A549 (cell line): ENCODE measurements at regions not wholly inside any gene's neighbourhood (a gene's known extent, or its start where the extent isn't known, plus 50 kb on each side); places are given as distances from the start of the nearest gene placed in this dataset.
A peak's percentile ranks its signal among the peaks of the same experiment; 100 is the strongest.

Source experiments
- ATAC-seq, 2 experiments: fragments of 200-7000 bp in 1 of 2; fragments of >200 bp in 1 of 2; cut with Nextera tagmentation in 1 of 2; cut with Tn5 transposase in 1 of 2; 3 replicates each; pipeline versions ENCODE4 v1.8.0 to v1.9.1; 2018 to 2020; ENCODE audit warnings: mild to moderate bottlenecking in 1 of 2, moderate library complexity in 1 of 2
- CTCF ChIA-PET: fragments of 300-600 bp; sonication (Branson Sonifier 250); formaldehyde crosslinking; extraction: SDS; loops from one replicate; lab custom pipeline; 2021; ENCODE audit warnings: antibody characterized with exemption, inconsistent platforms; lab: Yijun Ruan, JAX
- POLR2A ChIA-PET: fragments of 350-600 bp; formaldehyde crosslinking; extraction: SDS; loops from one replicate; lab custom pipeline; 2021; ENCODE audit warnings: antibody characterized with exemption, inconsistent platforms; lab: Yijun Ruan, JAX
- DNase-seq, 2 experiments: peaks; one replicate each; pipeline versions ENCODE4 v3.0.0 to v3.0.0-alpha.2; 2011 to 2016; ENCODE audit warnings: low read depth in 1 of 2, low spot score in 1 of 2
- FAIRE-seq: peaks from 2 replicates; lab custom pipeline; 2011; peaks lifted over from hg19 to GRCh38; lab: Jason Lieb, UNC
- H3K27ac ChIP-seq, 2 experiments: fragments of >200 bp; sonication (Bioruptor Twin); formaldehyde crosslinking; 3 replicates each; pipeline ENCODE4 v1.5.1; 2016 to 2017
- H3K4me1 ChIP-seq: fragments of >200 bp; sonication (Bioruptor Twin); formaldehyde crosslinking; 3 replicates; pipeline ENCODE4 v1.6.1; 2016
- H3K4me2 ChIP-seq: fragments of >200 bp; sonication (Bioruptor Twin); formaldehyde crosslinking; 3 replicates; pipeline ENCODE4 v1.6.1; 2016
- H3K4me3 ChIP-seq: fragments of >200 bp; sonication (Bioruptor Twin); formaldehyde crosslinking; 3 replicates; pipeline ENCODE4 v1.5.1; 2016
- H3K9me3 ChIP-seq: fragments of >200 bp; sonication (Bioruptor Twin); formaldehyde crosslinking; 3 replicates; pipeline ENCODE4 v1.6.1; 2016
- CBX2 ChIP-seq: fragments of 200-600 bp; sonication (generic); IDR thresholded peaks from 2 replicates; pipeline ENCODE4 v1.6.1; 2016; ENCODE audit warnings: low read depth, mild to moderate bottlenecking, borderline replicate concordance
- CEBPB ChIP-seq, 2 experiments: fragments of >200 bp in 1 of 2; sonication (Bioruptor Twin) in 1 of 2; formaldehyde crosslinking in 1 of 2; IDR thresholded peaks; 2 replicates each; pipeline ENCODE4 v1.6.1; 2012 to 2016
- ESRRA ChIP-seq: fragments of 150-350 bp; IDR thresholded peaks from 2 replicates; pipeline ENCODE4 v1.6.1; 2014; ENCODE audit warnings: mild to moderate bottlenecking, low read length, borderline replicate concordance
- FOSB ChIP-seq: fragments of 250-450 bp; sonication (Bioruptor Pico); IDR thresholded peaks from 2 replicates; pipeline ENCODE4 v1.5.0; 2020; ENCODE audit warnings: mild to moderate bottlenecking, moderate library complexity
- HOXB13 ChIP-seq: fragments of 250-450 bp; sonication (Bioruptor Pico); IDR thresholded peaks from 2 replicates; pipeline ENCODE4 v1.5.0; 2020; ENCODE audit warnings: low read depth, mild to moderate bottlenecking, moderate library complexity
- HOXB5 ChIP-seq: fragments of 250-450 bp; sonication (Bioruptor Pico); IDR thresholded peaks from 2 replicates; pipeline ENCODE4 v1.5.0; 2020; ENCODE audit warnings: mild to moderate bottlenecking, moderate library complexity
- MAFK ChIP-seq: fragments of 450-650 bp; IDR thresholded peaks from 2 replicates; pipeline ENCODE4 v1.6.1; 2014; ENCODE audit not compliant: partially characterized antibody
- NPAS2 ChIP-seq: fragments of 250-450 bp; sonication (Bioruptor Pico); IDR thresholded peaks from 2 replicates; pipeline ENCODE4 v1.8.0; 2022; ENCODE audit warnings: mild to moderate bottlenecking, moderate library complexity, borderline replicate concordance
- RFX5 ChIP-seq: fragments of 450-650 bp; IDR thresholded peaks from 2 replicates; pipeline ENCODE4 v1.7.1; 2014; ENCODE audit warnings: antibody characterized with exemption, mild to moderate bottlenecking, moderate library complexity
- RNF2 ChIP-seq: fragments of 200-600 bp; sonication (generic); IDR thresholded peaks from 2 replicates; pipeline ENCODE4 v1.6.1; 2016; ENCODE audit warnings: low read depth, mild to moderate bottlenecking, antibody characterized with exemption, moderate library complexity, borderline replicate concordance
- SREBF2 ChIP-seq: fragments of 450-650 bp; IDR thresholded peaks from 2 replicates; pipeline ENCODE4 v1.6.1; 2014; ENCODE audit warnings: mild to moderate bottlenecking, moderate library complexity
- ZC3H11A ChIP-seq: fragments of 450-650 bp; IDR thresholded peaks from 2 replicates; pipeline ENCODE4 v1.6.1; 2014; ENCODE audit warnings: antibody characterized with exemption, mild to moderate bottlenecking
- ZNF302 ChIP-seq: fragments of 250-450 bp; sonication (Bioruptor Pico); IDR thresholded peaks from 2 replicates; pipeline ENCODE4 v1.9.0; 2021; ENCODE audit warnings: inconsistent platforms, mild to moderate bottlenecking, moderate library complexity
- WGBS: methylation state at CpG from one replicate; pipeline ENCODE4 v1.1.6; 2017; ENCODE audit errors: missing lambda C conversion rate; 5-methylcytosine and 5-hydroxymethylcytosine counted together
- TF ChIP-seq, protein P1 (sequence below): fragments of 150-350 bp; IDR thresholded peaks from 2 replicates; pipeline ENCODE4 v1.6.1; 2014; ENCODE audit warnings: low read depth, mild to moderate bottlenecking, low read length
- TF ChIP-seq, protein P2 (sequence below): IDR thresholded peaks from 2 replicates; pipeline ENCODE4 v1.6.1; 2012; ENCODE audit warnings: low read depth, borderline replicate concordance
- TF ChIP-seq, protein P3 (sequence below): fragments of 250-450 bp; sonication (Bioruptor Pico); IDR thresholded peaks from 2 replicates; pipeline ENCODE4 v1.5.0; 2020; ENCODE audit warnings: low read depth, mild to moderate bottlenecking, moderate library complexity
- TF ChIP-seq, protein P4 (sequence below): fragments of 250-450 bp; sonication (Bioruptor Pico); IDR thresholded peaks from 2 replicates; pipeline ENCODE4 v1.5.0; 2021; ENCODE audit warnings: mild to moderate bottlenecking, moderate library complexity, borderline replicate concordance
- TF ChIP-seq, protein P5 (sequence below): fragments of >200 bp; sonication (Bioruptor Twin); formaldehyde crosslinking; IDR thresholded peaks from 2 replicates; pipeline ENCODE4 v1.6.1; 2016

DNA sequence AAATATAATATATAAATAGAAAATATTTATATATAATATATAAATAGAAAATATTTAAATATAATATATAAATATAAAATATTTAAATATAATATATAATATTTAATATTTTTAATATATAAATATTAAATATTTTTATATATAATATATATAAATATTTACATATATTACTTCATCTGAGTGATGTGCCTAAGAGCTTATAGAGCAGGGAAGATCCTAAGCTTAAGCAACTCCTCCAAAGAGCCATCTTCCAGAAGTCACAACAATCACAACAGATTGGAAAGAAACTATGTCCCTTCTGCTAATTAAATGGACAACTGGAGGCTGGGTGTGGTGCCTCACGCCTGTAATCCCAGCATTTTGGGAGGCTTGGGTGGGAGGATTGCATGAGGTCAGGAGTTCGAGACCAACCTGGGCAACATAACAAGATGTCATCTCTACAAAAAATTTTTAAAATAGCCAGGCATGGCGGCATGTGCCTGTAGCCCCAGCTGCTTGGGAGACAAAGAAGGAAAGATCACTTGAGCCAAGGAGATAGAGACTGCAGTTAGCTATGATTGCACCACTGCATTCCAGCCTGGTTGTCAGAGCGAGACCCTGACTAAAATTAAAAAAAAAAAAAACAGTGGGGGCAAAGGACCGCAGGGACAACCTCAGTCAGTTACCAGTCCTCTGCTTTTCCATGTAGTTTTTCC is 198.7 kb downstream of the SKIDA1 start (continued):
- TF ChIP-seq, protein P1, sequence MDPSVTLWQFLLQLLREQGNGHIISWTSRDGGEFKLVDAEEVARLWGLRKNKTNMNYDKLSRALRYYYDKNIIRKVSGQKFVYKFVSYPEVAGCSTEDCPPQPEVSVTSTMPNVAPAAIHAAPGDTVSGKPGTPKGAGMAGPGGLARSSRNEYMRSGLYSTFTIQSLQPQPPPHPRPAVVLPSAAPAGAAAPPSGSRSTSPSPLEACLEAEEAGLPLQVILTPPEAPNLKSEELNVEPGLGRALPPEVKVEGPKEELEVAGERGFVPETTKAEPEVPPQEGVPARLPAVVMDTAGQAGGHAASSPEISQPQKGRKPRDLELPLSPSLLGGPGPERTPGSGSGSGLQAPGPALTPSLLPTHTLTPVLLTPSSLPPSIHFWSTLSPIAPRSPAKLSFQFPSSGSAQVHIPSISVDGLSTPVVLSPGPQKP = no peak
- TF ChIP-seq RNF2 = no peak

DNA sequence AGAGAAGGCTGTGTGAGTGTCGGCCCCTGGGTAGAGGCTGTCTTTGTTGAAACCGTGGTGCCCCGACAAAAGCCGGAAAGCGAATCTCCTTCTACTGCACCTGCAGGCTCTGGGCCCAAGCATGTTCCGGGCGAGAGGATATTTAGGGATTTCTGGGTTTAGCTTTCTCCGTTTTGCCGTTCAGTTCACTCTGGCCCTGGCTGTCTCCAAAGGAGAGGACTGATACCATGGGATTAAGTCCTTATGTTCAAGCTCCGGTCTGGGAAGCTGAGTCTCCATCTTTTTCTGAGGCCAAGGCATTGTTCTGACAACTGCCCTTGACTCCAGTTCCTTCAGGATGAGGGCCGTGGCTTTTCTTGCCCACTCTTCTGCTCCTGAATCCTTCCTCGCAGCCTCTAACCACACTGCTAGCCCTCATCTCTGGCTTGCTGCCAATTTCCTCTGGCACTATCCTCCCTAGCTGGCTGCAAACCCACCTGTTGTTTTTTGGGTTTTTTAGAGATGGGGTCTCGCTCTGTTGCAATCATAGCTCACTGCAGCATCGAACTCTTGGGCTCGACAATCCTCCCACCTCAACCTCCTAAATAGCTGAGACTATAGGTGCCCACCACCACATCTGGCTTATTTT is 206.8 kb downstream of the SKIDA1 start:
- DNase-seq = no peak
- no peak for FAIRE-seq
- POLR2A ChIA-PET = interaction anchor here (1.3 kb wide), 1 partner anchor 11 kb away, joined by 4 read pairs; no protein-coding TSS in a partner anchor
- WGBS = 87% methylated on average over 15 of the region's 15 CpGs
- H3K4me1 ChIP-seq = peaks cover 53% of the 10 kb centered on the region
- CTCF ChIA-PET = interaction anchor here (0.6 to 1.9 kb wide), 5 partner anchors 30 to 597 kb away, joined by 3 to 7 read pairs (median 4); no protein-coding TSS in a partner anchor
- ATAC-seq = no peak
- TF ChIP-seq MAFK = no peak
- TF ChIP-seq RFX5 = no peak
- TF ChIP-seq HOXB13 (CRISPR knock-in tag) = no peak
- TF ChIP-seq, protein P2, sequence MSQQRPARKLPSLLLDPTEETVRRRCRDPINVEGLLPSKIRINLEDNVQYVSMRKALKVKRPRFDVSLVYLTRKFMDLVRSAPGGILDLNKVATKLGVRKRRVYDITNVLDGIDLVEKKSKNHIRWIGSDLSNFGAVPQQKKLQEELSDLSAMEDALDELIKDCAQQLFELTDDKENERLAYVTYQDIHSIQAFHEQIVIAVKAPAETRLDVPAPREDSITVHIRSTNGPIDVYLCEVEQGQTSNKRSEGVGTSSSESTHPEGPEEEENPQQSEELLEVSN = no peak
- no peak for TF ChIP-seq FOSB
- TF ChIP-seq CBX2 = no peak
- no peak for TF ChIP-seq NPAS2 (CRISPR knock-in tag)
- no peak for TF ChIP-seq CEBPB (IDR thresholded peaks at IDR 0.05)
- no peak for TF ChIP-seq HOXB5
- no peak for TF ChIP-seq ZNF302 (CRISPR knock-in tag)
- TF ChIP-seq, protein P3, sequence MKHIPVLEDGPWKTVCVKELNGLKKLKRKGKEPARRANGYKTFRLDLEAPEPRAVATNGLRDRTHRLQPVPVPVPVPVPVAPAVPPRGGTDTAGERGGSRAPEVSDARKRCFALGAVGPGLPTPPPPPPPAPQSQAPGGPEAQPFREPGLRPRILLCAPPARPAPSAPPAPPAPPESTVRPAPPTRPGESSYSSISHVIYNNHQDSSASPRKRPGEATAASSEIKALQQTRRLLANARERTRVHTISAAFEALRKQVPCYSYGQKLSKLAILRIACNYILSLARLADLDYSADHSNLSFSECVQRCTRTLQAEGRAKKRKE = no peak
- no peak for TF ChIP-seq SREBF2
- TF ChIP-seq, protein P4, sequence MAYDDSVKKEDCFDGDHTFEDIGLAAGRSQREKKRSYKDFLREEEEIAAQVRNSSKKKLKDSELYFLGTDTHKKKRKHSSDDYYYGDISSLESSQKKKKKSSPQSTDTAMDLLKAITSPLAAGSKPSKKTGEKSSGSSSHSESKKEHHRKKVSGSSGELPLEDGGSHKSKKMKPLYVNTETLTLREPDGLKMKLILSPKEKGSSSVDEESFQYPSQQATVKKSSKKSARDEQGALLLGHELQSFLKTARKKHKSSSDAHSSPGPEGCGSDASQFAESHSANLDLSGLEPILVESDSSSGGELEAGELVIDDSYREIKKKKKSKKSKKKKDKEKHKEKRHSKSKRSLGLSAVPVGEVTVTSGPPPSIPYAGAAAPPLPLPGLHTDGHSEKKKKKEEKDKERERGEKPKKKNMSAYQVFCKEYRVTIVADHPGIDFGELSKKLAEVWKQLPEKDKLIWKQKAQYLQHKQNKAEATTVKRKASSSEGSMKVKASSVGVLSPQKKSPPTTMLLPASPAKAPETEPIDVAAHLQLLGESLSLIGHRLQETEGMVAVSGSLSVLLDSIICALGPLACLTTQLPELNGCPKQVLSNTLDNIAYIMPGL (CRISPR knock-in tag) = no peak
- TF ChIP-seq, protein P5, sequence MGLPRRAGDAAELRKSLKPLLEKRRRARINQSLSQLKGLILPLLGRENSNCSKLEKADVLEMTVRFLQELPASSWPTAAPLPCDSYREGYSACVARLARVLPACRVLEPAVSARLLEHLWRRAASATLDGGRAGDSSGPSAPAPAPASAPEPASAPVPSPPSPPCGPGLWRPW = no peak
- TF ChIP-seq ZC3H11A = no peak
- H3K4me2 ChIP-seq = no peak overlapping the region
- H3K4me3 ChIP-seq = no peak overlapping the region
- H3K9me3 ChIP-seq = no peaks in the 10 kb centered on the region
- peak overlapping the region; percentile 31 to 94 for H3K27ac ChIP-seq

DNA sequence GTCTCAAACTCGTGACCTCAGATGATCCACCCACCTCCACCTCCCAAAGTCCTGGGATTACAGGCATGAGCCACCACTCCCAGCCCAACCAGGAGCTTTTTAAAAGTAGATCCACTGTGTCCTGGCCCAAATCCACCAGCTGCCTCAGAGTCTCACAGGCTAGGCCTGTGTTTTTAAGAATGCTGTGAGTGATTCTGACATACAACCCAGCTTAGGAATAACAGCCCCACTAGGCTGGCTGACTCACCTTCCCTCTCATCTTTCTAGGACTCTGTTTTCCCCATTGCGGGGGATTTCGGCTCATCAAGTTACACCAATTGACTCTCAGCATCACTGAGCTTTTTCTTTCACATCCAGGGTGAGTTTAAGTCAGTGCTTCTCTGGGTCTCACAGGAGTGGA is 207.6 kb downstream of the SKIDA1 start:
- DNase-seq (no peak), FAIRE-seq (no peak), ATAC-seq (no peak)
- Histone ChIP-seq H3K27ac (peak overlapping the region; percentile 31 to 94), H3K4me3 (no peak overlapping the region), H3K9me3 (no peaks in the 10 kb centered on the region), H3K4me2 (no peak overlapping the region), H3K4me1 (peaks cover 53% of the 10 kb centered on the region)
- WGBS = 82% methylated on average over 3 of the region's 3 CpGs
- no peak for TF ChIP-seq ESRRA
- ChIA-PET CTCF (interaction anchor here (1.1 to 1.9 kb wide), 3 partner anchors 38 to 48 kb away, joined by 3 to 7 read pairs (median 6); no protein-coding TSS in a partner anchor), POLR2A (interaction anchor here (1.3 kb wide), 1 partner anchor 12 kb away, joined by 4 read pairs; no protein-coding TSS in a partner anchor)
